Neural cell (in vitro differentiated cells): ENCODE measurements at regions not wholly inside any gene's neighbourhood (a gene's known extent, or its start where the extent isn't known, plus 50 kb on each side); places are given as distances from the start of the nearest gene placed in this dataset.

Experiments
- H2AFZ ChIP-seq: fragments of 200-600, 300-800 bp; sonication (generic), shearing (Covaris generic); 2 replicates; pipeline ENCODE4 v1.6.0; 2014; ENCODE audit warnings: low read depth, mild to moderate bottlenecking, antibody characterized with exemption, low read length, moderate library complexity
- H3F3A ChIP-seq: fragments of 200-600 bp; shearing (Covaris generic); 2 replicates; pipeline ENCODE4 v1.6.1; 2016; ENCODE audit warnings: mild to moderate bottlenecking, moderate library complexity, mixed read lengths, antibody characterized with exemption, low read length; ENCODE audit not compliant: insufficient read depth, poor library complexity, severe bottlenecking
- H3K27ac ChIP-seq: fragments of 200-600, 300-800 bp; sonication (generic), shearing (Covaris generic); 2 replicates; pipeline ENCODE4 v1.5.1; 2014; ENCODE audit warnings: mild to moderate bottlenecking, low read length, moderate library complexity
- H3K27me3 ChIP-seq: fragments of 300-800, 200-600 bp; sonication (generic), shearing (Covaris generic); 2 replicates; pipeline ENCODE4 v1.6.0; 2014; ENCODE audit warnings: mild to moderate bottlenecking, low read depth, low read length, moderate library complexity; ENCODE audit not compliant: insufficient read depth
- H3K36me3 ChIP-seq: fragments of 300-800, 200-600 bp; sonication (generic), shearing (Covaris generic); 2 replicates; pipeline ENCODE4 v1.5.1; 2014; ENCODE audit warnings: mild to moderate bottlenecking, antibody characterized with exemption, low read length, moderate library complexity; ENCODE audit not compliant: insufficient read depth
- H3K4me2 ChIP-seq: fragments of 300-800, 200-600 bp; sonication (generic), shearing (Covaris generic); 2 replicates; pipeline ENCODE4 v1.6.0; 2014; ENCODE audit warnings: mild to moderate bottlenecking, low read length
- H3K4me3 ChIP-seq: fragments of 300-800, 200-600 bp; sonication (generic), shearing (Covaris generic); 2 replicates; pipeline ENCODE4 v1.5.1; 2014; ENCODE audit warnings: mild to moderate bottlenecking, low read length, moderate library complexity
- H3K79me2 ChIP-seq: fragments of 200-600 bp; shearing (Covaris generic); replicated peaks from 2 replicates; pipeline ENCODE4 v1.6.0; 2014; ENCODE audit warnings: mild to moderate bottlenecking, low read length, moderate library complexity; ENCODE audit not compliant: insufficient read depth
- H3K9ac ChIP-seq: fragments of 300-800, 200-600 bp; sonication (generic), shearing (Covaris generic); 2 replicates; pipeline ENCODE4 v1.6.1; 2016; ENCODE audit warnings: mild to moderate bottlenecking, low read length, mixed read lengths
- H3K9me2 ChIP-seq: fragments of 200-600 bp; shearing (Covaris generic); 2 replicates; pipeline ENCODE4 v1.6.1; 2016; ENCODE audit warnings: mild to moderate bottlenecking, low read length, mixed read lengths; ENCODE audit not compliant: insufficient read depth
- H3K9me3 ChIP-seq: fragments of 200-600, 300-800 bp; sonication (generic), shearing (Covaris generic); 2 replicates; pipeline ENCODE4 v1.6.1; 2016; ENCODE audit warnings: mild to moderate bottlenecking, mixed run types, low read length, moderate library complexity, mixed read lengths
- H4K20me1 ChIP-seq: fragments of 200-600 bp; shearing (Covaris generic); 2 replicates; pipeline ENCODE4 v1.6.1; 2016; ENCODE audit warnings: mild to moderate bottlenecking, mixed run types; ENCODE audit not compliant: insufficient read depth
- EP300 ChIP-seq: fragments of 450-650 bp; conservative IDR thresholded peaks from 2 replicates; pipeline ENCODE4 v1.6.1; 2014; ENCODE audit warnings: antibody characterized with exemption, mild to moderate bottlenecking, moderate library complexity; ENCODE audit not compliant: poor library complexity, severe bottlenecking
- EZH2 ChIP-seq: fragments of 200-600, 300-800 bp; shearing (Covaris generic), sonication (generic); IDR thresholded peaks from 2 replicates; pipeline ENCODE4 v1.6.1; 2014; ENCODE audit warnings: antibody characterized with exemption, low read length, borderline replicate concordance, mild to moderate bottlenecking; ENCODE audit not compliant: insufficient read depth, poor library complexity, severe bottlenecking
- MXI1 ChIP-seq: fragments of 450-650 bp; conservative IDR thresholded peaks from 2 replicates; pipeline ENCODE4 v1.6.1; 2014; ENCODE audit warnings: antibody characterized with exemption, mild to moderate bottlenecking; ENCODE audit not compliant: poor library complexity, severe bottlenecking
- POLR2AphosphoS5 ChIP-seq: IDR thresholded peaks from 2 replicates; pipeline ENCODE4 v1.6.1; 2012
- RAD21 ChIP-seq: fragments of 450-650 bp; conservative IDR thresholded peaks from 2 replicates; pipeline ENCODE4 v1.6.1; 2014; ENCODE audit warnings: antibody characterized with exemption, mild to moderate bottlenecking, moderate library complexity
- REST ChIP-seq: IDR thresholded peaks from 2 replicates; pipeline ENCODE4 v1.6.1; 2012; ENCODE audit warnings: borderline replicate concordance
- SMC3 ChIP-seq: fragments of 450-650 bp; conservative IDR thresholded peaks from 2 replicates; pipeline ENCODE4 v1.6.1; 2014; ENCODE audit warnings: antibody characterized with exemption, mild to moderate bottlenecking, moderate library complexity; ENCODE audit not compliant: poor library complexity
- TAF1 ChIP-seq: IDR thresholded peaks from 2 replicates; pipeline ENCODE4 v1.6.1; 2012; ENCODE audit warnings: low read depth
- TF ChIP-seq, protein P1 (sequence below): fragments of 450-650 bp; IDR thresholded peaks from 2 replicates; pipeline ENCODE4 v1.5.1; 2014; ENCODE audit warnings: antibody characterized with exemption, mild to moderate bottlenecking, moderate library complexity; ENCODE audit not compliant: poor library complexity, severe bottlenecking

GRCh38 chr2:41377837-41378236 is 670.0 kb upstream of the PKDCC start:
- Histone ChIP-seq H3K27ac (no peak overlapping the region), H3K79me2 (no peaks in the 10 kb centered on the region), H3K4me3 (no peak overlapping the region), H3K27me3 (no peaks in the 10 kb centered on the region), H2AFZ (no peak overlapping the region), H3K4me2 (no peak overlapping the region), H3K9me2 (no peaks in the 10 kb centered on the region), H4K20me1 (no peaks in the 10 kb centered on the region), H3K9ac (no peak overlapping the region), H3F3A (no peaks in the 10 kb centered on the region), H3K9me3 (no peaks in the 10 kb centered on the region), H3K36me3 (no peaks in the 10 kb centered on the region)
- TF ChIP-seq REST (no peak), RAD21 (no peak), POLR2AphosphoS5 (no peak), SMC3 (no peak), MXI1 (no peak), EP300 (no peak), EZH2 (no peak), TAF1 (no peak)
- TF ChIP-seq, protein P1, sequence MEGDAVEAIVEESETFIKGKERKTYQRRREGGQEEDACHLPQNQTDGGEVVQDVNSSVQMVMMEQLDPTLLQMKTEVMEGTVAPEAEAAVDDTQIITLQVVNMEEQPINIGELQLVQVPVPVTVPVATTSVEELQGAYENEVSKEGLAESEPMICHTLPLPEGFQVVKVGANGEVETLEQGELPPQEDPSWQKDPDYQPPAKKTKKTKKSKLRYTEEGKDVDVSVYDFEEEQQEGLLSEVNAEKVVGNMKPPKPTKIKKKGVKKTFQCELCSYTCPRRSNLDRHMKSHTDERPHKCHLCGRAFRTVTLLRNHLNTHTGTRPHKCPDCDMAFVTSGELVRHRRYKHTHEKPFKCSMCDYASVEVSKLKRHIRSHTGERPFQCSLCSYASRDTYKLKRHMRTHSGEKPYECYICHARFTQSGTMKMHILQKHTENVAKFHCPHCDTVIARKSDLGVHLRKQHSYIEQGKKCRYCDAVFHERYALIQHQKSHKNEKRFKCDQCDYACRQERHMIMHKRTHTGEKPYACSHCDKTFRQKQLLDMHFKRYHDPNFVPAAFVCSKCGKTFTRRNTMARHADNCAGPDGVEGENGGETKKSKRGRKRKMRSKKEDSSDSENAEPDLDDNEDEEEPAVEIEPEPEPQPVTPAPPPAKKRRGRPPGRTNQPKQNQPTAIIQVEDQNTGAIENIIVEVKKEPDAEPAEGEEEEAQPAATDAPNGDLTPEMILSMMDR: no peak

GRCh38 chr2:41378420-41378819 is 669.4 kb upstream of the PKDCC start:
- no peaks in the 10 kb centered on the region for H3K36me3 ChIP-seq
- no peaks in the 10 kb centered on the region for H3F3A ChIP-seq
- no peaks in the 10 kb centered on the region for H3K9me2 ChIP-seq
- H3K4me3 ChIP-seq: no peak overlapping the region
- H3K27ac ChIP-seq: no peak overlapping the region
- no peaks in the 10 kb centered on the region for H3K27me3 ChIP-seq
- no peak overlapping the region for H3K9ac ChIP-seq
- no peak overlapping the region for H2AFZ ChIP-seq
- no peaks in the 10 kb centered on the region for H3K79me2 ChIP-seq
- TF ChIP-seq MXI1 (no peak), SMC3 (no peak), RAD21 (no peak), REST (no peak), EP300 (no peak)
- no peak overlapping the region for H3K4me2 ChIP-seq
- no peaks in the 10 kb centered on the region for H4K20me1 ChIP-seq
- no peaks in the 10 kb centered on the region for H3K9me3 ChIP-seq
